ENCODE measurements at regions not wholly inside any gene's neighbourhood (a gene's known extent, or its start where the extent isn't known, plus 50 kb on each side); places are given as distances from the start of the nearest gene placed in this dataset.

- ChIA-PET CTCF (no interaction called here), POLR2A (no interaction called here)
- H3K4me2 ChIP-seq = no peak overlapping the region
- no peak overlapping the region for H3K4me3 ChIP-seq
- TF ChIP-seq CBX8 (IDR thresholded peaks at IDR 0.05) (no peak), NFE2L2 (conservative IDR thresholded peaks at IDR 0.05; ENCODE audit: low read length) (no peak), EHMT2 (IDR thresholded peaks at IDR 0.05; ENCODE audit: low read depth) (no peak), EHF (CRISPR knock-in tag; IDR thresholded peaks at IDR 0.05) (no peak), EP300 (IDR thresholded peaks at IDR 0.05) (no peak), FOXS1 (CRISPR knock-in tag; IDR thresholded peaks at IDR 0.05) (no peak), POLR2AphosphoS2 (conservative IDR thresholded peaks at IDR 0.05; ENCODE audit: low read length) (no peak), ZNF302 (CRISPR knock-in tag; IDR thresholded peaks at IDR 0.05) (no peak), TFCP2L1 (CRISPR knock-in tag; IDR thresholded peaks at IDR 0.05) (no peak), USF2 (IDR thresholded peaks at IDR 0.05) (no peak), HOXA7 (CRISPR knock-in tag; IDR thresholded peaks at IDR 0.05) (no peak), PBX3 (IDR thresholded peaks at IDR 0.05) (no peak), NPAS2 (CRISPR knock-in tag; IDR thresholded peaks at IDR 0.05; ENCODE audit: borderline replicate concordance) (no peak), RCOR1 (IDR thresholded peaks at IDR 0.05; ENCODE audit: low read depth, low read length) (no peak), BHLHE40 (IDR thresholded peaks at IDR 0.05; ENCODE audit: low read depth, low read length) (no peak), FOSL2 (IDR thresholded peaks at IDR 0.05) (no peak), FOSL2 (CRISPR knock-in tag; IDR thresholded peaks at IDR 0.05) (no peak)
- TF ChIP-seq, protein P1, sequence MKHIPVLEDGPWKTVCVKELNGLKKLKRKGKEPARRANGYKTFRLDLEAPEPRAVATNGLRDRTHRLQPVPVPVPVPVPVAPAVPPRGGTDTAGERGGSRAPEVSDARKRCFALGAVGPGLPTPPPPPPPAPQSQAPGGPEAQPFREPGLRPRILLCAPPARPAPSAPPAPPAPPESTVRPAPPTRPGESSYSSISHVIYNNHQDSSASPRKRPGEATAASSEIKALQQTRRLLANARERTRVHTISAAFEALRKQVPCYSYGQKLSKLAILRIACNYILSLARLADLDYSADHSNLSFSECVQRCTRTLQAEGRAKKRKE (CRISPR knock-in tag; IDR thresholded peaks at IDR 0.05; ENCODE audit: low read depth) = no peak
- TF ChIP-seq, protein P2, sequence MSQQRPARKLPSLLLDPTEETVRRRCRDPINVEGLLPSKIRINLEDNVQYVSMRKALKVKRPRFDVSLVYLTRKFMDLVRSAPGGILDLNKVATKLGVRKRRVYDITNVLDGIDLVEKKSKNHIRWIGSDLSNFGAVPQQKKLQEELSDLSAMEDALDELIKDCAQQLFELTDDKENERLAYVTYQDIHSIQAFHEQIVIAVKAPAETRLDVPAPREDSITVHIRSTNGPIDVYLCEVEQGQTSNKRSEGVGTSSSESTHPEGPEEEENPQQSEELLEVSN (IDR thresholded peaks at IDR 0.05; ENCODE audit: borderline replicate concordance, low read depth) = no peak
- DNase-seq (ENCODE audit: low read depth in 1 of 2, low spot score in 1 of 2) (no peak), FAIRE-seq (no peak), ATAC-seq (no peak)
- peaks cover 23% of the 10 kb centered on the region for H3K4me1 ChIP-seq
- WGBS (ENCODE audit: missing lambda C conversion rate) = 79% methylated on average over 8 of the region's 8 CpGs
- 0 out of 3 replicates have a peak, but pooled peaks cover 2% of the 10 kb centered on the region for H3K9me3 ChIP-seq
- no peak overlapping the region for H3K27ac ChIP-seq
These were observed 70.6 kb upstream of the BHLHE40 start for GRCh38 chr3:4908433-4909156.

DNA sequence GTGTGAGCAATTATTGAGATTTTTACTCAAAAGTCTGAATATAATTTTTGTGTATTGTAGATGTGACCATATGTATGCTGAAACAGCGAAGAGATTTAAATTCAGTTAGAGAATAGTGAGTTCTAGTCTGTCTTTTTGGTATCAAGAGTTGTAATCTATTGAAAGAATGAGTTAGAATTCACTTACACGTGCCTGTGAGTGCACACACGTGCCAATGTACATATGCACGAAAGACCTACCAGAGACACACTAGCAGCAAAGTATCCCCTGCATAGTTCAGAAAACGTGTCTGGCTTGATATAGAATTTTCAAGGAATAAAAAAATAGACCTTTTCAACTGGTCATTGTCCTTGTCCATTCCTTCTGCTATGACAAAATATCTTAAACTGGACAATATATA is 64.8 kb upstream of the BHLHE40 start:
- no peak overlapping the region for H3K4me3 ChIP-seq
- H3K9me3 ChIP-seq = 0 out of 3 replicates have a peak, but pooled peaks cover 9% of the 10 kb centered on the region
- ATAC-seq = no peak
- ChIA-PET CTCF (no interaction called here), POLR2A (interaction anchor here (0.6 kb wide), 1 partner anchor 13 kb away, joined by 3 read pairs; no protein-coding TSS in a partner anchor)
- H3K4me1 ChIP-seq = no peaks in the 10 kb centered on the region
- WGBS (ENCODE audit: missing lambda C conversion rate) = 56% methylated on average over 5 of the region's 5 CpGs
- no peak overlapping the region for H3K4me2 ChIP-seq
- FAIRE-seq = no peak
- H3K27ac ChIP-seq = no peak overlapping the region
- DNase-seq (ENCODE audit: low read depth in 1 of 2, low spot score in 1 of 2) = no peak
- TF ChIP-seq KDM5A (IDR thresholded peaks at IDR 0.05) = no peak
- TF ChIP-seq JUNB (IDR thresholded peaks at IDR 0.05) = no peak
- TF ChIP-seq GATA3 (IDR thresholded peaks at IDR 0.05; ENCODE audit: borderline replicate concordance) = no peak
- TF ChIP-seq SMC3 (IDR thresholded peaks at IDR 0.05) = no peak
- TF ChIP-seq, protein P3, sequence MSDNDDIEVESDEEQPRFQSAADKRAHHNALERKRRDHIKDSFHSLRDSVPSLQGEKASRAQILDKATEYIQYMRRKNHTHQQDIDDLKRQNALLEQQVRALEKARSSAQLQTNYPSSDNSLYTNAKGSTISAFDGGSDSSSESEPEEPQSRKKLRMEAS (IDR thresholded peaks at IDR 0.05) = no peak
- no peak for TF ChIP-seq CHD4 (IDR thresholded peaks at IDR 0.05; ENCODE audit: borderline replicate concordance)
- TF ChIP-seq NPAS2 (CRISPR knock-in tag; IDR thresholded peaks at IDR 0.05; ENCODE audit: borderline replicate concordance) = no peak
- TF ChIP-seq RNF2 (IDR thresholded peaks at IDR 0.05; ENCODE audit: borderline replicate concordance, low read depth) = no peak
- no peak for TF ChIP-seq HOXA7 (CRISPR knock-in tag; IDR thresholded peaks at IDR 0.05)
- TF ChIP-seq FOSL2 (IDR thresholded peaks at IDR 0.05) = no peak
- TF ChIP-seq FOSL2 (CRISPR knock-in tag; IDR thresholded peaks at IDR 0.05) = no peak
- no peak for TF ChIP-seq HOXB13 (CRISPR knock-in tag; IDR thresholded peaks at IDR 0.05; ENCODE audit: low read depth)
- no peak for TF ChIP-seq HMGXB4 (CRISPR knock-in tag; IDR thresholded peaks at IDR 0.05; ENCODE audit: borderline replicate concordance)
- no peak for TF ChIP-seq HOXB5 (CRISPR knock-in tag; IDR thresholded peaks at IDR 0.05)
- TF ChIP-seq ZSCAN20 (CRISPR knock-in tag; IDR thresholded peaks at IDR 0.05) = no peak
- no peak for TF ChIP-seq TP53 (CRISPR knock-in tag; IDR thresholded peaks at IDR 0.05)
- TF ChIP-seq CEBPB (IDR thresholded peaks at IDR 0.05) = no peak
- TF ChIP-seq ZNF302 (CRISPR knock-in tag; IDR thresholded peaks at IDR 0.05) = no peak

All from A549 (cell line).